WTC11 (cell line): ENCODE measurements at regions not wholly inside any gene's neighbourhood (a gene's known extent, or its start where the extent isn't known, plus 50 kb on each side); places are given as distances from the start of the nearest gene placed in this dataset.

Experiments
- ATAC-seq: fragments of 200-7000 bp; cut with Tn5 transposase; 2 replicates; pipeline ENCODE4 v1.10.0; 2021; ENCODE audit warnings: mild to moderate bottlenecking, moderate library complexity
- CTCF ChIA-PET: fragments of 300-600 bp; sonication (Branson Sonifier 250); formaldehyde crosslinking; loops from one replicate; lab custom pipeline; 2021; ENCODE audit warnings: antibody characterized with exemption; lab: Charles Lee
- POLR2A ChIA-PET: fragments of 350-600 bp; sonication (Branson Sonifier 250); formaldehyde crosslinking; loops from one replicate; lab custom pipeline; 2021; ENCODE audit warnings: antibody characterized with exemption; lab: Charles Lee
- DNase-seq: peaks from one replicate; pipeline ENCODE4 v3.0.0; 2021; ENCODE audit warnings: low spot score
- H3K27ac Mint-ChIP-seq: 2 replicates; pipeline ENCODE4 v1.8.0; 2021; ENCODE audit warnings: mixed read lengths
- H3K27me3 Mint-ChIP-seq: 2 replicates; pipeline ENCODE4 v1.8.0; 2021; ENCODE audit warnings: low read depth, mild to moderate bottlenecking, moderate library complexity, mixed read lengths
- H3K36me3 Mint-ChIP-seq: 2 replicates; pipeline ENCODE4 v1.8.0; 2021; ENCODE audit warnings: mixed read lengths
- H3K4me1 Mint-ChIP-seq: 2 replicates; pipeline ENCODE4 v1.8.0; 2022; ENCODE audit warnings: mixed read lengths
- H3K4me3 Mint-ChIP-seq: 2 replicates; pipeline ENCODE4 v1.8.0; 2021; ENCODE audit warnings: mild to moderate bottlenecking, moderate library complexity, mixed read lengths
- H3K9me3 Mint-ChIP-seq: 2 replicates; pipeline ENCODE4 v1.8.0; 2021; ENCODE audit warnings: mixed read lengths
- ATF3 ChIP-seq: sonication (generic); formaldehyde crosslinking; conservative IDR thresholded peaks from 2 replicates; pipeline ENCODE4 v1.8.1; 2022; ENCODE audit warnings: mild to moderate bottlenecking, missing genetic modification reagents
- EMX1 ChIP-seq: fragments of 250-450 bp; sonication (Bioruptor Pico); IDR thresholded peaks from 2 replicates; pipeline ENCODE4 v1.8.0; 2021; ENCODE audit warnings: mild to moderate bottlenecking
- FOXK1 ChIP-seq: sonication (generic); formaldehyde crosslinking; IDR thresholded peaks from 2 replicates; pipeline ENCODE4 v1.8.0; 2022; ENCODE audit warnings: mild to moderate bottlenecking, moderate library complexity, missing genetic modification reagents
- MXD4 ChIP-seq: fragments of 250-450 bp; sonication (Bioruptor Pico); IDR thresholded peaks from 2 replicates; pipeline ENCODE4 v1.8.0; 2021; ENCODE audit warnings: mild to moderate bottlenecking, moderate library complexity, borderline replicate concordance
- NFATC4 ChIP-seq: fragments of 250-450 bp; sonication (Bioruptor Pico); IDR thresholded peaks from 2 replicates; pipeline ENCODE4 v1.9.0; 2021; ENCODE audit warnings: mild to moderate bottlenecking
- NFYB ChIP-seq: sonication (generic); formaldehyde crosslinking; conservative IDR thresholded peaks from 2 replicates; pipeline ENCODE4 v1.8.0; 2022; ENCODE audit warnings: low read depth, missing genetic modification reagents
- RORB ChIP-seq: fragments of 250-450 bp; sonication (Bioruptor Pico); IDR thresholded peaks from 2 replicates; pipeline ENCODE4 v1.9.0; 2021; ENCODE audit warnings: mild to moderate bottlenecking
- TEAD4 ChIP-seq: sonication (generic); formaldehyde crosslinking; IDR thresholded peaks from 2 replicates; pipeline ENCODE4 v1.8.0; 2022; ENCODE audit warnings: mild to moderate bottlenecking, missing genetic modification reagents
- USF1 ChIP-seq: sonication (generic); formaldehyde crosslinking; IDR thresholded peaks from 2 replicates; pipeline ENCODE4 v1.8.0; 2022; ENCODE audit warnings: mild to moderate bottlenecking, missing genetic modification reagents
- ZBTB21 ChIP-seq: sonication (generic); formaldehyde crosslinking; IDR thresholded peaks from 2 replicates; pipeline ENCODE4 v1.8.1; 2023; ENCODE audit warnings: mild to moderate bottlenecking, missing genetic modification reagents, borderline replicate concordance
- ZNF138 ChIP-seq: sonication (generic); formaldehyde crosslinking; conservative IDR thresholded peaks from 2 replicates; pipeline ENCODE4 v1.8.1; 2022; ENCODE audit warnings: mild to moderate bottlenecking, moderate library complexity, missing genetic modification reagents
- ZNF219 ChIP-seq: sonication (generic); formaldehyde crosslinking; IDR thresholded peaks from 2 replicates; pipeline ENCODE4 v1.8.0; 2023; ENCODE audit warnings: missing genetic modification reagents, mild to moderate bottlenecking, borderline replicate concordance
- TF ChIP-seq, protein P1 (sequence below): sonication (generic); formaldehyde crosslinking; IDR thresholded peaks from 2 replicates; pipeline ENCODE4 v1.8.1; 2023; ENCODE audit warnings: mild to moderate bottlenecking, moderate library complexity, missing genetic modification reagents
- TF ChIP-seq, protein P2 (sequence below): sonication (generic); formaldehyde crosslinking; IDR thresholded peaks from 2 replicates; pipeline ENCODE4 v1.8.1; 2023; ENCODE audit warnings: mild to moderate bottlenecking, missing genetic modification reagents, moderate library complexity
- TF ChIP-seq, protein P3 (sequence below): sonication (generic); formaldehyde crosslinking; IDR thresholded peaks from 2 replicates; pipeline ENCODE4 v1.8.1; 2023; ENCODE audit warnings: mild to moderate bottlenecking, missing genetic modification reagents, moderate library complexity
- TF ChIP-seq, protein P4 (sequence below): sonication (generic); formaldehyde crosslinking; IDR thresholded peaks from 2 replicates; pipeline ENCODE4 v1.8.1; 2022; ENCODE audit warnings: low read depth, missing genetic modification reagents, borderline replicate concordance
- TF ChIP-seq, protein P5 (sequence below): sonication (generic); formaldehyde crosslinking; IDR thresholded peaks from 2 replicates; pipeline ENCODE4 v1.8.0; 2023; ENCODE audit warnings: missing genetic modification reagents, mild to moderate bottlenecking, borderline replicate concordance

GRCh38 chr9:87199782-87200181 is 252.5 kb upstream of the GAS1 start (continued):
- TF ChIP-seq, protein P1, sequence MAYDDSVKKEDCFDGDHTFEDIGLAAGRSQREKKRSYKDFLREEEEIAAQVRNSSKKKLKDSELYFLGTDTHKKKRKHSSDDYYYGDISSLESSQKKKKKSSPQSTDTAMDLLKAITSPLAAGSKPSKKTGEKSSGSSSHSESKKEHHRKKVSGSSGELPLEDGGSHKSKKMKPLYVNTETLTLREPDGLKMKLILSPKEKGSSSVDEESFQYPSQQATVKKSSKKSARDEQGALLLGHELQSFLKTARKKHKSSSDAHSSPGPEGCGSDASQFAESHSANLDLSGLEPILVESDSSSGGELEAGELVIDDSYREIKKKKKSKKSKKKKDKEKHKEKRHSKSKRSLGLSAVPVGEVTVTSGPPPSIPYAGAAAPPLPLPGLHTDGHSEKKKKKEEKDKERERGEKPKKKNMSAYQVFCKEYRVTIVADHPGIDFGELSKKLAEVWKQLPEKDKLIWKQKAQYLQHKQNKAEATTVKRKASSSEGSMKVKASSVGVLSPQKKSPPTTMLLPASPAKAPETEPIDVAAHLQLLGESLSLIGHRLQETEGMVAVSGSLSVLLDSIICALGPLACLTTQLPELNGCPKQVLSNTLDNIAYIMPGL (CRISPR knock-in tag) = no peak
- TF ChIP-seq RORB (CRISPR knock-in tag) (no peak), TEAD4 (CRISPR knock-in tag) (no peak), NFATC4 (CRISPR knock-in tag) (no peak)
- TF ChIP-seq, protein P2, sequence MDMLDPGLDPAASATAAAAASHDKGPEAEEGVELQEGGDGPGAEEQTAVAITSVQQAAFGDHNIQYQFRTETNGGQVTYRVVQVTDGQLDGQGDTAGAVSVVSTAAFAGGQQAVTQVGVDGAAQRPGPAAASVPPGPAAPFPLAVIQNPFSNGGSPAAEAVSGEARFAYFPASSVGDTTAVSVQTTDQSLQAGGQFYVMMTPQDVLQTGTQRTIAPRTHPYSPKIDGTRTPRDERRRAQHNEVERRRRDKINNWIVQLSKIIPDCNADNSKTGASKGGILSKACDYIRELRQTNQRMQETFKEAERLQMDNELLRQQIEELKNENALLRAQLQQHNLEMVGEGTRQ = no peak
- TF ChIP-seq, all 79 proteins: peak for 0

DNA sequence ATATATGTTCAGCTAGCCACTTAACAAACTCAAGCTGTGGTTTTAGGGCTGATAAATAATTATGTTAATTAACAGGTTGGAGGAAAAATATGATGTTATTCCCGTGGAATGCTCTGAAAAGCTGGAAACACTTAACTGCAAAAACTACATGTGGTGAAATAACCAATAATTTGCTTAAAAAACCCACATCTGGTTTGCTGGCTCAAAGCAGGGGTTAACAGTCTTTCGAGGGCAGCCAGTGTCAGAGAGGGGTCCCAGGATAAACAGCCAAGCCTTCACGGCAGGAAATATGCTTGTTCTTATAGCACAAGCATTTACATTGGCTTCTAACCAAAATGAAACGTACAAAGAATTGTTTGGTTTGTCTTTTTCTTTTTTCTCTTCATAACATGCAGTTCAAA is 254.0 kb upstream of the GAS1 start:
- no peak for DNase-seq
- peaks cover 9% of the 10 kb centered on the region for H3K27me3 Mint-ChIP-seq
- ATAC-seq = no peak
- no peak overlapping the region for H3K4me3 Mint-ChIP-seq
- H3K4me1 Mint-ChIP-seq = peaks cover 22% of the 10 kb centered on the region
- ChIA-PET CTCF (no interaction called here), POLR2A (no interaction called here)
- no peaks in the 10 kb centered on the region for H3K36me3 Mint-ChIP-seq
- no peak for TF ChIP-seq ATF3 (CRISPR knock-in tag)
- TF ChIP-seq ZNF138 (CRISPR knock-in tag) = no peak
- TF ChIP-seq, protein P3, sequence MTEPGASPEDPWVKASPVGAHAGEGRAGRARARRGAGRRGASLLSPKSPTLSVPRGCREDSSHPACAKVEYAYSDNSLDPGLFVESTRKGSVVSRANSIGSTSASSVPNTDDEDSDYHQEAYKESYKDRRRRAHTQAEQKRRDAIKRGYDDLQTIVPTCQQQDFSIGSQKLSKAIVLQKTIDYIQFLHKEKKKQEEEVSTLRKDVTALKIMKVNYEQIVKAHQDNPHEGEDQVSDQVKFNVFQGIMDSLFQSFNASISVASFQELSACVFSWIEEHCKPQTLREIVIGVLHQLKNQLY = no peak
- TF ChIP-seq NFATC4 (CRISPR knock-in tag) = no peak
- TF ChIP-seq FOXK1 = no peak
- TF ChIP-seq, all 79 proteins: peak for 0
- Mint-ChIP-seq H3K27ac (no peak overlapping the region), H3K9me3 (no peaks in the 10 kb centered on the region)

DNA sequence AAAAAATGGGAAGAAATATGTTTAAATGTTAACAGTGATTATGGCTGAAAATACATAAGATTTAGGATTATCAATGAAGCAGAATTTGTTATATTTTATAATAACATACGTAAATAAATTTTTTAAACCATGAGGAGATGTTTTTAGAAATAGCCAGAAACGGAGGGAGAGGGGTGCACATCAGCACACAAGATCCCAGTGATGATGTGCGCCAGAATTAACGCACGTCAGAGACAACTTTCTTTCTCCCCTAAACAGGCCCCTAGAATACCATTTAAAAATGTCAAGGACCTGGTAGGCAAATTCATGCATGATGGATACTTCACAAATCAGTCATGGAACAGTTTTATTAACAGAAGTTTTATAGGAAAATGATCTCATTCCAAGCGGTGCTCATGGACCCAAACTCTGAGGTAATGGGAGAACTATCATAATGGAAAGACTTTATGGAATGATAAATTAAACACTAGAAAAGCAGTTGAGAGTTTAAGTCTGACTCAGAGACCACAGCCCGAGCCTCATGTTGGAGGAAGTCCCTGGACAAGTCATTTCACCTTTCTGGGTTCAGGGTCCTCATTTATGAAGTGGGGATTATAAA is 258.9 kb upstream of the GAS1 start:
- Mint-ChIP-seq H3K4me1 (no peaks in the 10 kb centered on the region), H3K4me3 (no peak overlapping the region), H3K36me3 (no peaks in the 10 kb centered on the region), H3K9me3 (no peaks in the 10 kb centered on the region), H3K27me3 (no peaks in the 10 kb centered on the region), H3K27ac (no peak overlapping the region)
- ATAC-seq (no peak), DNase-seq (no peak)
- POLR2A ChIA-PET = no interaction called here
- CTCF ChIA-PET = no interaction called here
- TF ChIP-seq NFYB (CRISPR knock-in tag) (no peak), ZBTB21 (CRISPR knock-in tag) (no peak), FOXK1 (no peak), ATF3 (CRISPR knock-in tag) (no peak), NFATC4 (CRISPR knock-in tag) (no peak), MXD4 (CRISPR knock-in tag) (no peak), USF1 (no peak), EMX1 (CRISPR knock-in tag) (no peak), ZNF219 (CRISPR knock-in tag) (no peak)
- TF ChIP-seq, protein P3 = no peak
- TF ChIP-seq, protein P4, sequence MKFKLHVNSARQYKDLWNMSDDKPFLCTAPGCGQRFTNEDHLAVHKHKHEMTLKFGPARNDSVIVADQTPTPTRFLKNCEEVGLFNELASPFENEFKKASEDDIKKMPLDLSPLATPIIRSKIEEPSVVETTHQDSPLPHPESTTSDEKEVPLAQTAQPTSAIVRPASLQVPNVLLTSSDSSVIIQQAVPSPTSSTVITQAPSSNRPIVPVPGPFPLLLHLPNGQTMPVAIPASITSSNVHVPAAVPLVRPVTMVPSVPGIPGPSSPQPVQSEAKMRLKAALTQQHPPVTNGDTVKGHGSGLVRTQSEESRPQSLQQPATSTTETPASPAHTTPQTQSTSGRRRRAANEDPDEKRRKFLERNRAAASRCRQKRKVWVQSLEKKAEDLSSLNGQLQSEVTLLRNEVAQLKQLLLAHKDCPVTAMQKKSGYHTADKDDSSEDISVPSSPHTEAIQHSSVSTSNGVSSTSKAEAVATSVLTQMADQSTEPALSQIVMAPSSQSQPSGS (CRISPR knock-in tag) = no peak
- TF ChIP-seq, protein P5, sequence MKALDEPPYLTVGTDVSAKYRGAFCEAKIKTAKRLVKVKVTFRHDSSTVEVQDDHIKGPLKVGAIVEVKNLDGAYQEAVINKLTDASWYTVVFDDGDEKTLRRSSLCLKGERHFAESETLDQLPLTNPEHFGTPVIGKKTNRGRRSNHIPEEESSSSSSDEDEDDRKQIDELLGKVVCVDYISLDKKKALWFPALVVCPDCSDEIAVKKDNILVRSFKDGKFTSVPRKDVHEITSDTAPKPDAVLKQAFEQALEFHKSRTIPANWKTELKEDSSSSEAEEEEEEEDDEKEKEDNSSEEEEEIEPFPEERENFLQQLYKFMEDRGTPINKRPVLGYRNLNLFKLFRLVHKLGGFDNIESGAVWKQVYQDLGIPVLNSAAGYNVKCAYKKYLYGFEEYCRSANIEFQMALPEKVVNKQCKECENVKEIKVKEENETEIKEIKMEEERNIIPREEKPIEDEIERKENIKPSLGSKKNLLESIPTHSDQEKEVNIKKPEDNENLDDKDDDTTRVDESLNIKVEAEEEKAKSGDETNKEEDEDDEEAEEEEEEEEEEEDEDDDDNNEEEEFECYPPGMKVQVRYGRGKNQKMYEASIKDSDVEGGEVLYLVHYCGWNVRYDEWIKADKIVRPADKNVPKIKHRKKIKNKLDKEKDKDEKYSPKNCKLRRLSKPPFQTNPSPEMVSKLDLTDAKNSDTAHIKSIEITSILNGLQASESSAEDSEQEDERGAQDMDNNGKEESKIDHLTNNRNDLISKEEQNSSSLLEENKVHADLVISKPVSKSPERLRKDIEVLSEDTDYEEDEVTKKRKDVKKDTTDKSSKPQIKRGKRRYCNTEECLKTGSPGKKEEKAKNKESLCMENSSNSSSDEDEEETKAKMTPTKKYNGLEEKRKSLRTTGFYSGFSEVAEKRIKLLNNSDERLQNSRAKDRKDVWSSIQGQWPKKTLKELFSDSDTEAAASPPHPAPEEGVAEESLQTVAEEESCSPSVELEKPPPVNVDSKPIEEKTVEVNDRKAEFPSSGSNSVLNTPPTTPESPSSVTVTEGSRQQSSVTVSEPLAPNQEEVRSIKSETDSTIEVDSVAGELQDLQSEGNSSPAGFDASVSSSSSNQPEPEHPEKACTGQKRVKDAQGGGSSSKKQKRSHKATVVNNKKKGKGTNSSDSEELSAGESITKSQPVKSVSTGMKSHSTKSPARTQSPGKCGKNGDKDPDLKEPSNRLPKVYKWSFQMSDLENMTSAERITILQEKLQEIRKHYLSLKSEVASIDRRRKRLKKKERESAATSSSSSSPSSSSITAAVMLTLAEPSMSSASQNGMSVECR (CRISPR knock-in tag) = no peak
